Embryonic facial prominence (tissue), 1 donor: ENCODE measurements at regions not wholly inside any gene's neighbourhood (a gene's known extent, or its start where the extent isn't known, plus 50 kb on each side); places are given as distances from the start of the nearest gene placed in this dataset.
A peak's percentile ranks its signal among the peaks of the same experiment; 100 is the strongest.

Experiments used
- DNase-seq: peaks from one replicate; pipeline ENCODE4 v3.0.0-alpha.2; 2016; ENCODE audit errors: extremely low spot score

DNA sequence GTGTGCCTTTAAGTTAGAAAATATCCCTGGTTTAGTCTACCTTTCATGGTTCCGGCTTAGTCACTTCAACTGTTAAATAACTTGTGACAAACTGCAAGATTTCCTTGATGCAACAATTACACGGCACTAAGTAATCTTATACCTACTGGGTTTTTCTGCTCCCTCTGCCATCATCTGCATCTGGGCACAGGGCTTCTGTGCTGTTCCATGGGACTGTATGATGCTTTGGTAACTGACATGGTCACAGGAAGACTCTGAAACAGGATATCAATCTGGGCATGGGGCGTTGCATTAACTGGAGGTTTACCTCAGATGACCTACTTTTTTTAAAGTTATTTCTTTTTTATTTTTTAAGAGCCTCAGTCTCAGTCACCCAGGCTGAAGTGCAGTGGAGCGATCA lies 365.4 kb downstream of the SS18 start:
- DNase-seq, result no peak

DNA sequence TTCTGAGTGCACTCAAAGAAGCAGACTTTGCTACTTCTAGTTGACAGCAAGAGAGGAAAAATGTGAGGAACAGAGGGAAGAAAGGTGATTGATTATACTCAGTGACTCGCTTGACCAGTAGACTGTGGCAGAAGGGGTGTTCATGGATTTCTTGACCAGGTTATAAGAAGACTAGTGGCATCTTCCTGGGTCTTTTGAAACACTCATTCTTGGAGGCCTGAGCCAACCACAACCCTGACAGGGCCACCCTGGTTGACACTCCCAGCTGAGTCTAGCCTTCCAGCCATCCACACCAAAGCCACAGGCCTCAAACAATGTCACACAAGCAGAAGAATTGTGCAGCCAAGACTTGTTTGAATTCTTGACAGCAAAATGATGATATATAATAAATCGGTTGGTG lies 366.3 kb downstream of the SS18 start:
- DNase-seq, result no peak

DNA sequence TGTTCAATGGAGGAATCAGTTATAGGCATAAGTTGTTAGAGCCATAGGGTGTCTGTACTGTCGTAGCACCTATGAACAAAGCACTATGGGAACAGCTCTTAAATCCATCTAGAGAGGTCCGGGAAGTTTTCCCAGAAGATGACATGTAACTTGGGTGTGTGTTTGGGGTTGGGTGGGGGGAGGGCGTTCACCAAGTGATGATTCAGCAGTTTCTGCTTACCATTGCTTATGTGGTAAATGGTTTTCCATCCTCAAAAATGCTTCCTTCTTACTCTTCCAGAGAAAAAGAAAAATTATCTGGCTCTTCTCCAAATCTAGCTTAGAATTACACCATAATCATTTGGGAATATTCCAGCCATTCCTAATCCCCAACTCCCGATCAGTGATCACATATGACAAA lies 361.1 kb upstream of the ZNF521 start:
- no peak for DNase-seq

DNA sequence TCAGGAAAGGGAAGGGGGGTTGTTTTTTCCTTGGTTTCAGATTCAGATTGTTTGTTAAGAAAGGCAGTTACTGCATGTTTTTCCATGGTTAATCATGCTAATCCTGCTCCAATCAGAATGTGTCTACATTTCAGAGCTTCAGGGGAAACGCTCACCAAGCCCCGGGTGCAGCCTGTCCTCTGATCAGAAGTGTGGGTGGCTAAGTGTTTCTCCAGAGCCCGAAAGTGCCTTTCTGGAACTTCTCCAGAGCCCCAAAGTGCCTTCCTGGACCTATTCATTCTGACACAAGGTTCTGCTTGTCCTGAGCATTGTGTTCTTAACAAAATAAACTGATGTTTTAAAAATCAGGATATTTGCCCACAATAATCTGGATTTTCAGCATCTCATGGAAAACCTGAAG lies 359.0 kb upstream of the ZNF521 start:
- no peak for DNase-seq

DNA sequence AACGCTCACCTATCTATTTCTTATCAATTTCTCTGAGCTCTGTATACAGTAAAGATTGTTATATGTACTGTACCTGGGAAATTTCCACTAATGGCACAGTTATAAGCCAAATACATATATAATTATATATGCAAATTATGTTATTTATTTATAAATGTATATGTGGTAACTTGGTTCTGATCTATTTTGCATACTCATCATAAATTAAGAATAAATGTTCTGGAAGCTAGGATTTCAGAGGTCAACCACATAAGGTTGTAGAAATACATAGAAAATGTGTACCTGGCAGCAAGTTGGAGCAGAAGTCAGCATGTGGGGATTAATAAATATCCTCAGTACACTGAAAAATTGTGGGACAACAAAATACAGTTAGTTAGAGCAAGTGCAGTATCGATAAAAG lies 353.7 kb upstream of the ZNF521 start:
- no peak for DNase-seq

DNA sequence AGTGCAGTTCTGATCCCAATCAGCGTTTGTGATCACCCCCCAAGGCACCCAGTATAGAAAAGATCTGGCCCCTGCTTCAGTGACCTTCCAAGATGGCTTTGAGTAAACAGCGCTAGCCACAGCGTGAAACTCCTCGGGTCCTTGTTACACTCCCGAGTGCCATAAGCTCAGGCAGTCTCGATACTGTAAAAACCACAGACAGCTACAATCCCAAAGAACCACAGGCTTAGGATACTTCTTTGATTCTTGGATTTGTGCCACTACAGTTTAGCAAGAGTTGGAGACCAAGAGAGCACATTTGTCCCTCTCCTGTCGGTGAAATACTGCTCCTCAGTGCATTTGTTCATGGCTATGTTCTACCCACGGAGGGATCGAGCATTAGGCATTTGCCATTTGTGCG lies 352.5 kb upstream of the ZNF521 start:
- no peak for DNase-seq

DNA sequence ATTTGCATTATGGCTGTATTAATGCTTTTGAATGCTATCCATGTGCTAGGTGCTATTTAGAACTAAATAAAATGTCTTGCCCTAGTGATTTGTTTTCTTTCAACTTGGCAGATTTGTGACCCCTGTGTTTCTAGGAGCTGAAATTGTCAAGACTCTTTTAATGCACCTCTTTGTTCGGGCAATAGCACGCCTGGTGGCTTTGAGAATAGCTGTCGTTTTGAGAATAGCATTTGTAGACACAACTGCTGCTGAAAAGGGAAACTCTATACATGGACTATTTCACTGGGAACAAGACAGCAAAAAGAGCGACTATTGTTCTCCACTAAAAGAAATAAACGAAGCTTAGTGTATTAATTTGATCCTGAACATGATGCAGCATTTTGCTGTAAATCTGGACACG lies 352.1 kb upstream of the ZNF521 start:
- DNase-seq, result no peak

DNA sequence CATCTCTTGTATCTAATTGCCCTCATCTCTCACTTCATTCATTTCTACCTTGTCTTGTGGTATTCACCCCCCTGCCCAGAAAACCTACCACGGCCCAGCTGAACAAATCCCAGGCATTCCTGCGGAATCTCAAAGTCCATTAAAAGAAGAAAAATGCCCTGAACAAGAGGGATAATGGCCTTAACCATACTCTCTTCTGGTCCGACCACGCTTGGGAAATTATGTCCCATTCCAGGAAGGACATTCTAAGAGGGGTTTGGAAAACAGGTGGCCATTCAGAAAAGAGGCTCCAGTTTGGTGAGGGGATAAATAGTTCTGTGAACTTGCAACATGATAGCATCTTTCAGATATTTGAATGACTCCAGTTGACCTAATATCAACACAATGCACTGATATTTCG lies 349.9 kb upstream of the ZNF521 start:
- no peak for DNase-seq

DNA sequence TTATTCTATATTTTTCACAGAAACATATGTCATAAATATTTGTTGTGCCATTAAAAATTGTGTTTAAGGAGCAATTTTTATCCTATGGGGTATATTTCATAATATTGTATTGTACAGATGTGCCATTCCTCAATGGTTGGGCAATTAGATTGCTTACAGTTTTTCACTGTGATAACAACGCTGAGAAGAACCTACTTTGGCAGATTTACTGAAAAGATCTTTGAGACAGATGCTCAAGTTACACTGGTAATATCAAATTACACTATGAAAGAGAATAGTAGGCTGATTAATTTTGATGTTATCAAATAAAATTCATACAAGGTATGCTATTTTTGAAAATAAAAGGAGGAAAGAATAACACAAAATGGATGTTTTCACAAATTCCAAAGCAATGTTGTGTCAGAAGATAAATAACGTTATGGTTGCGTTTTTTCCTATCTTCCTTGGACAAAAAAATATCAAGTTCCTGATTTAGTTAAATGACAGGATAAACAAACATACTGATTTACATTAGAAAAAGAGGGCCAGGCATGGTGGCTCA lies 335.1 kb upstream of the ZNF521 start:
- DNase-seq, result no peak

DNA sequence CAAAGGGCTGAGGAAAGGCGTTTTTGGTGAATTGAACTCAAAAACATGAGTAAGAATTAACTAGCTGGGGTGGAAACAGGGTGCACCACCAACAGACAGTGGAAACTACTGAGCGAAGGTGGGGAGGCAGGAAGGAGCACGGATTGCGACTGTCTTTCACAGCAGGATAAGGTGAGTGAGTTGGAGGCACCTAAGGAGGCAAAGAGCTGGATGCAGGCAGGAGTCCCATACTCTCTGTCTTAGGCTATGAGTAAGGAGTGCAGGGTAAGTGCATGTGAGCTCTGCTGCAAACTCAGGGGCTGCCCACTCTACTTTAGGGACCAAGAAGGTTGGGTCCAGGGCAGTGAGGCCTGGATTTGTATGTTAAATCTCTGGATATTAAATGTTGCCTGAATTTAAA lies 333.1 kb upstream of the ZNF521 start:
- no peak for DNase-seq

DNA sequence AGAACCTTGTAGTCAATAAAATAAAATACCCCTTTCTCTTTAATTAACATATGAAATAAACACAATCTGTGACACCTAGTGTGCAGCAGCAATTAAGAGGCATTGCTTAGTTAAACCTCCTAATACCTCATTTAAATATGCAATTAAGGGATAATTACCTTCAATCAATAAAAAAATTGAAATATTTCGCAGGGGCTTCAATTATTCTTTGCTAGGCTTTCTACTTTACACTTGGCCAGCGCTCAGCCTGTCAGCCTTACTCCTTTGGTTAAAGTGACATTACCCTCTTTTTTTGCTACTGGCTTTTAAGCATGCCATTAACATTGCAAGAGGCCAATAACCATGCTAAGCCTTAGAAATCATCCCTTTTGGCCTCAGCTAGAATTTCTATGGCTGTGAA lies 327.5 kb upstream of the ZNF521 start:
- DNase-seq, result no peak

DNA sequence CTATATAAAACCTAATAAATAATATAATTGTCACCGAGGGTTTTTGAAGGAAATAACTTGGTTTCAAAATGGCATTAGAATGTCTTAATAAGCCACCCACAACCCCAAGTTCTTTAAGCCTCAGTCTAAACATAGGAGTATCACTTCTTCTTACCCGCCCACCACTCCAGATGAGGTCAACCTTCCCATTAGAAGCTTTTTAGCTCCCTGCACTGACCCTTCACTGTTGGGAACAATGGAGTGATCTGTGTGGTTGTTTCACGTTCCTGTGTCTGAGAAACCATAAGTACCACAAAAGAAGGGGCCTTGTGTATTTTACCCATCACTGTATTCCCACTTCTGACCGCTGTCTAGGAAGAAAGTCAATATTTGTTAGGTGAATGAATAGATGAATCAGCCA lies 326.3 kb upstream of the ZNF521 start:
- DNase-seq, result no peak

DNA sequence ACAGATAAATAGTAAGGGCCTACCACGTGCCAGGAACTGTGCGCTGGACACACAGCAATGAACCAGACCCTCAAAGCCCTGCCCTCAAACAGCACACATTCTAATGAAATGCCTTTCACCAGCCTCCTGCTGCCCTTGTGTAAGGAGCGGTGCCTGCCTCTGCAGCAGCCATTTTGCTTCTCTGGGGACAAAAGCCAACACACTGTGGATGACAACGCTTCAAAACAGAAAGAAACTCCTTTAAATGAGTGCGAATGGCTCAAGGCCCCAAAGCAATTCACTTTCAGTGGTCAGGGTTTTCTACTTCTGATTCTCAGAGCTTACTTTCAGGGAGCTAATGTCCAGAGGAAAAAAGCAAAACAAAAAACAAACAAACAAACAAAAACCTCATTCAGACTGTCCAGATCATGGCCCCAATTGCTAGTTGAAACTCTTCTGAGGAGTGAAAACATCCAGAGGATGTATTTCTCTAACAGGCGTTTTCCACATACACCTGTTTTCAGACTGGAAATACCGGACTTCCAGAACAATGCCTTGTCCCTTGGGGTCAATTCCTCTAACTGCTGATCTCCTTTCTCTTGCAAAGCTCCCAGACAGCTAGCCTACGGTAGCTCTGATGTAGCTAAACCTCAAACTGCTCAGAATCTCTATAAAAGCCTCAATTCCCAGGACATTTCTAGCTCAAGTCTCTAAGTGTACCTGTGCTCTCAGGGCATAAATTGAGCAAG lies 323.3 kb upstream of the ZNF521 start:
- DNase-seq, result no peak

DNA sequence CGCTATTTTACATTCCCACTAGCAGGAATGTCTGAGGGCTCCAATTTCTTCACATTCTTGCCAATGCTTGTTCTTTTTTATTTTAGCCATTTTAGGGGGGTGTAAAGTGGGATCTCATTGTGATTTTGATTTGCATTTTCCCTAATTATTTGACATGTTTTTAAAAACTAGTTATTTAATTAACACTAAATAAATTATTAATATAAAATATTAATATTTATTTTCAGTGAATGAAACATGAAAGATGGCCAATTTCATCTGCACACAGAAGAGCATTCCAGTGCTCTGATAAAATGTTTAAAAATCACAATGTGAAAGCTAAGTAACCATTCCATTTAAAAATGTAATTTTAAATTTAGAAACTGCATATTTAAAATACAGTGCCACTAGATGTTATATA lies 322.2 kb upstream of the ZNF521 start:
- DNase-seq, result no peak

DNA sequence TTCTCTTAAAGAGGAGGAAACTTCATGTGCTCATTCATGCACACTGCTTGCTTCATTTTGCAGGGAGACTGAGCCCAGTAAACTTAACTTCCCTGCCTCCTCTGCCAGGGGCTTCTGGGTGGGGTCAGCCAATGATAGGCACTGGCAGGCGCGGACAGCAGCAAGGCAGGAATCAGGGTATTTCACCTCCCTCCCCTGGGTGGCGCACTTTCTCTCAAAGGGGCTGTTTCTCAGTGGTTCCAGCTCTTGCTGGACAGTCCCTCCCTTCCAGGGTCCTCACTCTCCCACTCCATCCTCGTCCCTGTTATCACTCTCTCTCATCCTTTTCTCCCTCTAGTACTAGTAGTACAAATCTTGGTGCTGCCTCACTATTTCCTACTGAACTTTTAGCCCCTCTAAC lies 320.5 kb upstream of the ZNF521 start:
- no peak for DNase-seq

DNA sequence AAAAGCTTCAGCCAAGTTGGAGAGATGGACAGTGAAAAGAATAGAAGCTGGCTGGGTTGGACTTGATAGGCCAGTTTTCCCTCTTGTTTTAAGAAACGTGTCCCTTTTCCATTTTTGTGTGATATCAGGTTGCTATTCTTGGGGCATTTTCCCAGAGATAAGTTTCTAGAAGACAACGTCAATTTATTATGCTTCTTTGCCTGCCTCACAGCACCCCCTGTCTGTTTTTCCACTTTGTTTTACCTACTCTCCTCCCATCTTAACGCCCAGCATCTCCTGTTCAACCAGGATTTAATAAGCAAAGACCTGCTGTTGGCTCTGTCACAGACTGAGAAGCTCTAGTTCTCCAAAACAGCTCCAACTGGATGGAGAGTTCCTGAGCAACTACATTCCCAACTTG lies 317.8 kb upstream of the ZNF521 start:
- no peak for DNase-seq

DNA sequence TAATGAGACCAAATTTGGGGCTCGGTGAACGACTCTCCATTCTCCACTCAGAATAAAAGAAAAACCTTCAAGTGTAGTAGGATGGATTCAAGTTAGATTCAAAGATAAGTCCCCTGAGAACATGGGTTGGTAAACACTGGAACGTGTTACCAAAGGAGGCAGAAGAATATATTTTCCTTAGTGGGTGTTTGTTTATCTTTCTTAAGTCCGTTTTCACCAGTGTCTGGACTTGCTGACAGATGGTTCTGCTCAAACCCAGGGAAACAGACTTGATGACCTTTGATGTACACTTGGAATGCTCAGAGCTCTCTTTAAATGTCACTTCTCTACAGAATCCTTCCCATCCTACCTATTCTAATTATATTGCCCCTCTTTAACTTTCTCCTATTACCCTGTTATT lies 310.3 kb upstream of the ZNF521 start:
- DNase-seq, result no peak

DNA sequence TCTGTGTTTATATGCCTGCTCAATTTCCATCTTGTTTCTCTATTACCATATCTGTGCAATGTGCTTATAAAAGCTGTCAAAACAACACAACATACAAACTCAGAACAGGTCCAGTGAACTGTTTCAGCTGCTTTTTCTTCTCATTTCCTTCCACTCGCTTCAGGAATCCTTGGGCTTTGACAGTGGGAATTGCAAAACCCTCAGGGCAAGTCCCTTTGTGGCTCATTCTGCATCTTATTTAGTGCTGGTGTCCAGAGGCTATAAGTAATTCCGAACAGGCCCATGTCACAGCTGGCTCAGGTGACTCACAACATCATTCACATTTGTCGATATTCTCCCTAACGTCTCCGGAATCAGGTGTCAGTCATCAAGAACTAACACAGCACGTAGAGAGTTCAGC lies 309.9 kb upstream of the ZNF521 start:
- no peak for DNase-seq

DNA sequence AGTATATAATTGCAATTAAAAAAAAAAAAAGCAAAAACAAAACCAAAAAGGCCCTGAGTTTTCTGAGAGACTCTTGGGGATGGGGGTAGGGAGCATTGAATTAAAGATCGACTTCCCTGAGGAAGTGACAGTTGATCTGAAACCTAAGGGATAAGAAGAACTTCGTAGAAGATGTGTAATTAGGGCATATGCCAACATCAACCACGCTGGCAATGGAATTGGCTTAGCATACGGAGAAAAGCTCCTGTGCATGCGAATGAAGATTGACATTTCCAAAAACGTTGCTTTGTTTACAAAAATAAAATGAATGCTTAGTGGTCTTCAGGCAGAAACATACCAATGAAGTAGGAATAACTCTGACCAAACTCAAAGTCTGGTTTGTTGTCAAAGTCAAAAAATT lies 307.6 kb upstream of the ZNF521 start:
- DNase-seq, result no peak

DNA sequence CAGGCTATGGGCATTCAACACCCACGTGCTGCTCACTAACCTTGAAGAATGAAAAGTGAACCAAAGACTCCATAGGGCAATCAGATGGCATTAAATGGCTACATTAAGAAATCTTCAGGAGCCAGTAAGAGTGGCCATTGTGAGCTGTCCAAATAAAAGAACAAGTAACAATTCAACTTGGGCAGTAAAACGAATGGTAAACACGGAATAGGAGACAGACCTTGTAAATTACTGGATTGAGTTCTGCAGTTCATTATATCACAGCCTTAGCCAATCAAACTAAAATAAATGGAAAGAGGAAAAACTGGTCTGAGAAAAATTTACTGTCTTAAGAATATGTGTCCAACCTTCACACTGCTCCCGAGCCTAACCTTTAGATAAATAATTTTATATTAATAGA lies 306.5 kb upstream of the ZNF521 start:
- DNase-seq, result no peak

DNA sequence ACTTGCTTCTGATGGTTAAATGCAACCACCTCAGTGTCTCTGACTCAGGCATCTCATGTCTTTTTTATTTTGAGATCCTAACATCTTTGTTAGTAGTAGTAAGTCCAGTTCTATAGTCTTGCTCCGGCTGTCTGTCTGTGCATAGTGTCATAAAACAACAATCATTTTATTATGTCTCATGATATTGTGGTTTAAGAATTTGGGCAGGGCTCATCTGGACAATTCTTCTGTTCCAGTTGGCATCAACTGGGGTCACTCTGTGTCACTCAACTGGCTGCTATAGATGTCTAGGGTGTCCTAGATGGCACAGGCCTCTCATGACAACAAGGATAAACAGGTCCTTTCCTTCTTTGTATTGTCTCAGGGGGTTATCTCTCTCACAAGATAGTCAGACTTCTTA lies 299.6 kb upstream of the ZNF521 start:
- no peak for DNase-seq

DNA sequence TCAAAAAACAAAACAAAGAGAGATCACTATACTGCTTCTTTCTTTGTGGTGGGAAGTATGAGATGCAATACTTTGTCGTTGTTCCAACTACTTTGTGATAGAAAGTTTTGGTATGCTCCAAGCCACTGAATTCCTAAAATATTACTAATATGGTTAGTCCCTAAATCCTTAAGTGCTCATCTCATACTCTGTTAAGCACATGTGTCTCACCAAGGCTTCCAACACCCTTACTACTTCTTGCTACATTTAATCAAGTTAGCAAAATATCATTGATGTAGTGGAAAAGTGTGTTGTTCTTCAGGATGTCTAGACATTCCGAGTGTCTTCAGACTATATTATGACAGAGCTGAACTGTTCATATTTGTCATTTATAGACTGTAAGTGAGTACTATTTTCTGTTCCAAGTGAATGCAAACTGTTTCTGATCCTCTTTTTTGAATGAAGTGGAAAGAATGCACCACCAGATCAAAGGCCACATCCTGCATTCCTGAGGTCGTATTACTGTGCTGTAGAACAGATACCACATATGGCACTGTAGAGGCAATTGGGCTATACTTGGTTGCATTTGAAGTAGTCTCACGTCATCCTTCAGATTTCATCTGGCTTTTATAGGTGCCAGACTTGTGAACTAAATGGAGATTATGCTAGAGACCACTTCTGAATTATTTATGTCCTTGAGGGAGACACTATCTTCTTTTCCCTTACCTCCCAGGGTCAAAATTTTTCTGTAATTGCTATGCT lies 298.4 kb upstream of the ZNF521 start:
- DNase-seq, result peak; percentile 56

DNA sequence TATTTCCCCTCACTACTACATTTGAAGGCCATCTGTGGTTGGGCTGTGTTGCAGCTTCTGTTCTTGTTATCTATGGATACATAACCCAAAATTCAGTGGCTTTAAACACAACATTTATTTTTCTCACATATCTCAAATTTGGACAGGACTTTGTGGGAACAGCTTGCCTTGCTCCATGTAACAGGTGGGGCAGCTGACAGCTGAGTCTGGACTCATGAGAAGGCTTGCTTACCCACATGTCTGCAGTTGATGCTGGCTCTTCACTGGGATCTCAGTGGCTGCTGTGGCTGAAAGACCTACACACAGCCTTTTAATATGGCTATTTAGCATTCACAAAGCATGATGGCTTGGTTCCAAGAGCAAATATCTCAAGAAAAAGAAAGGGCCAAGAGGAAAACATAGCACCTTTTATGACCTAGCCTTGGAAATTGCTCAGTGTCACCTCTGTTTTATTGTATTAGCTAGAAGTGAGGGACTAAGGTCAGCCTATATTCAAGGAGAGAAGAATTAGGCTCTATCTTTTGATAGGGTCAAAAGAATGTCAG lies 296.8 kb upstream of the ZNF521 start:
- no peak for DNase-seq
